ELF-1 (cell line): ENCODE measurements at regions not wholly inside any gene's neighbourhood (a gene's known extent, or its start where the extent isn't known, plus 50 kb on each side); places are given as distances from the start of the nearest gene placed in this dataset.
A peak's percentile ranks its signal among the peaks of the same experiment; 100 is the strongest.
"Not testable (repeated sequence)": the region's sequence is repeated elsewhere in the genome, so short reads cannot be mapped to it uniquely, and the experiment has no call there.

ENCODE experiments used
- DNase-seq: peaks from one replicate; pipeline ENCODE4 v3.0.0-alpha.2; 2016; ENCODE audit warnings: low read depth, low spot score

DNA sequence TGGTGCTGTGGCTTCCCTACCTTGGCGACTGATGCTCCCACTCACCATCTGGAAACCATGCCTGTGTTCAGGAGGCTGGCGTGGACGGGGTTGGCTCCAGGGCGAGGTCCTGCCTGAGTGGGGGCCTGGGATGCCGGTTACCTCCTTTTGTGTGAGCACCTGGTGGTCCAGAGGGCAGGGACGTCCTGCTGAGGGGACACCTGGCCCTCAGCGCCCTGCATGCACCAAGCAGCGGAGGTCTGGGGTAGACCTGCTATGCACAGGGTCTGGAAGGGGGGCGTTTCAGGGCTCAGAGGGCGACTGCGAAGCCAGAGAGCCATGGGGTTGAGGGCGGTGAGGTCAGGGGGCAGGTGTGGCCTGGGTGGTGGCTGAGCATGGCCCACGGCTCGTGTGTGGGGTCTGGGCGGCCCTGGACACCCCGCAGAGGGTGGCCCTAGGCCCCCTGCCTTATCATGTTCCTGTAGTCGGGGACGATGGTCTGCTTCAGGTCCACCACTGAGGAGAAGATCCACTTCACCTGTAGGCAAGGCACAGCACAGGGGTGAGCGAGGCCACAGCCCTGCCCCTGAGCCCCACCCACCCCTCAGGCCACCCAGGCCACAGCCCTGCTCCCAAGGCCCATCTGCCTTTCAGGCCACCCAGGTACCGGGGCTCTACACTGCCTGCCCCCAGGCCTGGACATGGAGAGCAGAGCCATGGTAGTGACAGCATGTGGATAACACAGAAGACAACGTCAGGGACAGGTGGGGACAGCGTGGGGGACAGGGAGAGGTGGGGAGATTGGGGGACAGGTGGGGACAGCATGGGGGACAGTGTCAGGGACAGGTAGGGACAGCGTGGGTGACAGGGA is 95.3 kb downstream of the TMEM121 start:
- not testable (repeated sequence) for DNase-seq

DNA sequence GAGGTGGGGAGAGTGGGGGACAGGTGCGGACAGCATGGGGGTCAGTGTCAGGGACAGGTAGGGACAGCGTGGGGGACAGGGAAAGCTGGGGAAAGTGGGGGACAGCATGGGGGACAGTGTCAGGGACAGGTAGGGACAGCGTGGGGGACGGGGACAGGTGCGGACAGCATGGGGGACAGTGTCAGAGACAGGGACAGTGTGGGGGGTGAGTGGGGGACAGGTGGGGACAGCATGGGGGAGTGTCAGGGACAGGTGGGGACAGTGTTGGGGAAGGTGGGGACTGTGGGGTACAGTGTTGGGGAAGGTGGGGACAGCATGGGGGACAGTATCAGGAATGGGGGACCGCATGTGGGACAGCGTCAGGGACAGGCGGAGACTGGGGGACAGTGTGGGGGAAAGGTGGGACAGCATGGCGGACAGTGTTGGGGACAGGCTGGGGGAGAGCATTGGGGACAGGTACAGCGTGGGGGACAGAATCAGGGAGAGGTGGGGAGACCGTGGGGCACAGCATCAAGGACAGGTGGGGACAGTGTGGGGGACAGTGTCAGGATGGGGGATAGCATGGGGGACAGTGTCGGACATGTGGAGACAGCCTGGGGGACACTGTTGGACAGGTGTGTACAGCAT is 96.1 kb downstream of the TMEM121 start:
- DNase-seq = no peak

DNA sequence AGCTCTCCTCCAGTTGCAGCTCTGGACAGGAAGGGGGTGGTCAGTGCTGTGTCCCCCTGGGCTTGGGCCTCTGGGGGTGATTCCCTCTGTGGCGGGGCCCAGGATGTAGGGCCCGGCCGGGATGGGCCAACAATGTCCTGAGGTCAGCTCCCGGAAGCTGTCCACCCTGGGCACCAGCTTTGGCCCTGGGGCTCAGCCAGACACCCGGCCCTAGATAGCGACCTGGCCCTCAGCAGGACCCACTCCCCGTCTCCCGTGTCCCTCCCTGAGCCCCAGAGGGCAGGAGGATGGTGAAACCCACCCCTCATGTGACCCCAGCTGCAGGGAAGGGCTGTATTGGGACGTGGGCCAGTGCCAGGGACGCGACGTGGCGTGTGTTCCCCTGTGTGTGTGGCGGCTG is 96.8 kb downstream of the TMEM121 start:
- not testable (repeated sequence) for DNase-seq

DNA sequence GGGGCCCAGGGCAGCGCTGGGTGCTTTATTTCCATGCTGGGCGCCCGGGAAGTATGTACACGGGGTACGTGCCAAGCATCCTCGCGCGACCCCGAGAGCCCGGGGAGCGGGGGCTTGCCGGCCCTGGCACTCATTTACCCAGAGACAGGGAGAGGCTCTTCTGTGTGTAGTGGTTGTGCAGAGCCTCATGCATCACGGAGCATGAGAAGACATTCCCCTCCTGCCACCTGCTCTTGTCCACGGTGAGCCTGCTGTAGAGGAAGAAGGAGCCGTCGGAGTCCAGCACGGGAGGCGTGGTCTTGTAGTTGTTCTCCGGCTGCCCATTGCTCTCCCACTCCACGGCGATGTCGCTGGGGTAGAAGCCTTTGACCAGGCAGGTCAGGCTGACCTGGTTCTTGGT is 98.0 kb downstream of the TMEM121 start:
- not testable (repeated sequence) for DNase-seq

DNA sequence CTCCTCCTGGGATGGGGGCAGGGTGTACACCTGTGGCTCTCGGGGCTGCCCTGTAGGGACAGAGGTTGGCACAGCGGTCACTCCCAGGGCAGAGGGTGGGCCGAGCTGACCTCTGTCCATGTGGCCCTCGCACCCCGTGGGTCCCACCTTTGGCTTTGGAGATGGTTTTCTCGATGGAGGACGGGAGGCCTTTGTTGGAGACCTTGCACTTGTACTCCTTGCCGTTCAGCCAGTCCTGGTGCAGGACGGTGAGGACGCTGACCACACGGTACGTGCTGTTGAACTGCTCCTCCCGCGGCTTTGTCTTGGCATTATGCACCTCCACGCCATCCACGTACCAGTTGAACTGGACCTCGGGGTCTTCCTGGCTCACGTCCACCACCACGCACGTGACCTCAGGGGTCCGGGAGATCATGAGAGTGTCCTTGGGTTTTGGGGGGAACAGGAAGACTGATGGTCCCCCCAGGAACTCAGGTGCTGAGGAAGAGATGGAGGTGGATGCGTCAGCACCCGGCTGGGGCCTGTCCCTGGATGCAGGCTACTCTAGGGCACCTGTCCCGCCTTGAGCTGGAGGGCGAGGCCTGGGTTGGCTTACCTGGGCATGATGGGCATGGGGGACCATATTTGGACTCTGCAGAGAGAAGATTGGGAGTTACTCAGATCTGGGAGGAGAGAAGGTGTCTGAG is 98.5 kb downstream of the TMEM121 start:
- DNase-seq = not testable (repeated sequence)

DNA sequence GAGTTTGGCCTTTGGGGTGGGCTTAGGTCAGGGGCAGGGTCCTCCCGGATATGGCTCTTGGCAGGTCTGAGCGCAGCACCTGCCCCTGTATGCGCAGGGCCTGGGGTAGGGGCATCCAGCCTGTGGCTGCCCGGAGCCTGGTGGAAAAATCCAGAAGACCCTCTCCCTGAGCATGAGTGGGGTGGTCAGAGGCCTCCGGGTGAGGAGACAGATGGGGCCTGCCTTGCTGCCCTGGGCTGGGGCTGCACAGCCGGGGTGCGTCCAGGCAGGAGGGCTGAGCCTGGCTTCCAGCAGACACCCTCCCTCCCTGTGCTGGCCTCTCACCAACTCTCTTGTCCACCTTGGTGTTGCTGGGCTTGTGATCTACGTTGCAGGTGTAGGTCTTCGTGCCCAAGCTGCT is 99.1 kb downstream of the TMEM121 start:
- not testable (repeated sequence) for DNase-seq

DNA sequence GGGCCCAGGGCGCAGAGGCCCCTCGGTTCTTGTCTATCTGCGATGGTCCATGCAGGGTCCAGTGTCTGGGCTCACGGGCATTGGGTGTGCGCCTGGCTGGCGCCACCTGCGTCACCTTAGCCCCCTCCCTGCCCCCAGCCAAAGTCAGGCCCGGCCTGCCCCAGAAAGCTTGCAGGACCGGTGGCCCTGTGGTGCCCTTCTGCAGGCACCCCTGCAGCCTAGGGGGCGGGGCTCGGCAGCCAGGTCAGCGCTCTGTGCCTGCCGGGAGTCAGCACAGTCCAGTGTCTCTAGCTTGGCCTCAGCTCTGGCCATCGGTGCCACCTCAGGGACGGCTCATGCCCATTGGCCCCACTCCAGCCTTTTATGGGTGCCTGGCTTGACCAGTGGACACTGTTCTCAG is 99.7 kb downstream of the TMEM121 start:
- DNase-seq = not testable (repeated sequence)

DNA sequence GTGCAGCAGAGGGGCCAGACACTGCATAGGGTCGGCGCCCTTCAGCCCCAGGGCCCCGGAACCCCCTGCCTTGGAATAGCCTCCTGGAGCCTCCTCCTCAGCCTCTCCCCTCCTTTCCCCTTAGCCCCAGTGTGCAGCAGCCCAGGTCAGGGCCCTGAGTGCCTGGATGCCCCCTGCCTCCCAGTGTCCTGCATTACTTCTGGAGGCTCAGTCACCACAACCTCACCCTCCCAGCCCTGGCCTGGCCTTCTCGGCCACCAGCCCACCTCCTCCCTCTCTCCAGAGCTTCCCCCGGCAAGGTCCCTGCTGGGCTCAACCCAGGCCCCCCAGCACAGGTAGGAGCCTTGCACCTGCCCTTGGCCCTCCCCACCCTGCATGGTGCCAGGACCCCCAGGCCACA is 100.3 kb downstream of the TMEM121 start:
- not testable (repeated sequence) for DNase-seq

DNA sequence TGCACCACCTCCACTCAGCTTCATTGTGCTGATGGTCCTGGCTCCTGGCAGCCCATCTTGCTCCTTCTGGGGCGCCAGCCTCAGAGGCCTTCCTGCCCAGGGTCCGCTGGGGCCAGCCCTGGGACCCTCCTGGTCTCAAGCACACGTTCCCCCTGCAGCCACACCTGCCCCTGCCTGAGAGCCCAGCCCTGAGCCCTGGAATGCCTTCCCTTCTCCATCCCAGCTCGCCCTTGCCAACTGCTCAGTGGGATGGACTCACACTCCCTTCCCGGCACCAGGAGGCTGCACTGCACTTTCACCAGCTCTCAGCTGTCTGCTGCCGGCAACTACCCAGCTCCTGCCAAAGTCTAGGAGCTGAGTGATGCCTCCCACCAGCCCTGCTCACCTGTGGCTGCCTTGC is 100.9 kb downstream of the TMEM121 start:
- DNase-seq = not testable (repeated sequence)

DNA sequence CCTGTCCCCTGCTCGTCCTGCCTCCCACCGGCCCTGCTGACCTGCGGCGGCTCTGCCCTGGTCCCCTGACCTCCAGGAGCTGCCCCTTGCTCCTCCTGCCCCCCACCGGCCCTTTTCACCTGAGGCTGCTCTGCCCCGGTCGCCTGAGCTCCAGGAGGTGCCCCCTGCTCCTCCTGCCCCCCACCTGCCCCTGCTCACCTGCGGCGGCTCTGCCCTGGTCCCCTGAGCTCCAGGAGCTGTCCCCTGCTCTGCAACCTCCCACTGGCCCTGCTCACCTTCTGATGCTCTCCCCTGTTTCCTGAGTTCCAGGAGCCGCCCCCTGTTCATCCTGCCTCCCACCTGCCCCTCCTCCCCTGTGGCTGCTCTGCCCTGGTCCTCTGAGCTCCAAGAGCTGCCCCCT is 101.3 kb downstream of the TMEM121 start:
- DNase-seq = no peak

DNA sequence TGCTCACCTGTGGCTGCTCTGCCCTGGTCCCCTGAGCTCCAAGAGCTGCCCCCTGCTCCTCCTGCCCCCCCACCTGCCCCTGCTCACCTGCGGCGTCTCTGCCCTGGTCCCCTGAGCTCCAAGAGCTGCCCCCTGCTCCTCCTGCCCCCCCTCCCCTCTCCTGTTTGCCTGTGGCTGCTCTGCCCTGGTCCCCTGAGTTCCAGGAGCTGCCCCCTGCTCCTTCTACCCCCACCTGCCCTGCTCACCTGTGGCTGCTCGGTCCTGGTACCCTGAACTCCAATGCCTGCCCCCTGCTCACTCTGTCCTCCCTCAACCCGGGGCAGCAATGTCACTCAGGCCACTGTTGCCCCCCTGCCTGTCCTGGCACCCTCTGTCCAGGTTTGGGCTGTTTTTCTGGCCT is 101.7 kb downstream of the TMEM121 start:
- DNase-seq = not testable (repeated sequence)

DNA sequence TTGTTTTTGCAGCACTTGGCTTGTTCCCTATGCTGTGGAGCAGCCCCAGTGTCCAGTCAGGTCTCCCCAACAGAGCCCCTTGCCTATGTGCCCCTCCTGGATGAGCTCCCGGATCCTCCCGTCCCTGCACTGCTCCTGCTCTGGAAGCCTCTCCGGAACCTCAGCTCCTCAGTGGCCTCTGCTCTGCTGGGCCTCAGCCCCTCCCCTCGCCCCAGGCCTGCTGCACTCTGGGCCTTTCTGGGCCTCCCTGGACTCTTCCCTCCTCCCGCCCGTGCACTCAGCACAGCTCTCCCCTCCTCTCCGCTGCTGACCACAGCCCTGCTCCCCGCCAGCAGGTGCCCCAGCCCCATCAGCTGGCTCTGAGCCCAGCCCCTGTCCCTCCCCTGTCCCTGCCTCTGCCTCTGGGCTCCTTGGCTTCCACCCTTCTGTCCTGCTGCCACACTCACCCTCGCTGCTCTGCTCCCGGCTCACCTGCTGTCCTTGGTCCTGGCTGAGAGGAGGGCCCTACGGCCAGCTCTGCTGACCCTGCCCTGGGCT is 102.2 kb downstream of the TMEM121 start:
- DNase-seq = peak; percentile 40

DNA sequence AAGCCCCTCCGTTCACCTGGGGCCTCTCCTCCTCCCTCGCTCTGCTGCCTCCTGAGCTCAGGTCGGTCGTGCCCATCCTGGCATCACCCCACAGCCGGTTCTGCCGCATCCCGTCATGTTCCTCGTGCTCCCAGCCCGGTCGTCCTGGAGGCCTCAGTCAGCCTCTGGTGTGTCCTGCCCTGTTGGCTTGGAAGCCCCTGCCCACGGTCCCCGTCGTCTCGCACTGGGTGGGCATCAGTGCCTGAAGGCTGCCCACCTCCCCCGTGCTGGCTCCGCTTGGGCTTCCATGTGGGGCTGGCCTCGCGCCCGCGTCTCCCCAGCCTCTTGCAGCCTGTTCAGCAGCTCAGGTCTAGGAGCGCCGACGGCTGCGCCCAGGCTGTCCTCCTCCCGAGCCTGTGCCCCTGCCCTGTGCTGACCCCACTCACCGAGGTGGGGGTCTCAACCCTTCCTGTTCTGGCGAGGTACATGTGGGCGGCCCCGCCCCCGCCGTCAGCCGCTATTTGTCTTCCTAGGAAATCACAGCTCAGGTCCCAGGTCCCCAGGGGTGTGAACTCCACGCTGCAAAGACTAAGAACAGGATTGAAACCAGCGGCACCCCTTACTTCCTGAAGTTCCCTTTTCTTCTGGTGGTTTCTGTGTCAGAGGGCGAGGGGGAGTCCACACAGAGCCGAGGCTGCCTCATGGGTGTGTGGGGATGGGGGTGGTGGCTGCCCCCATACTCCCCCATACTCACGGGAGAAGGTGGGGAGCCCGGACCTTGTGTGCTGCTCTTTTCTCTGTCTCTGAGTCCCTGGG is 102.9 kb downstream of the TMEM121 start:
- not testable (repeated sequence) for DNase-seq

DNA sequence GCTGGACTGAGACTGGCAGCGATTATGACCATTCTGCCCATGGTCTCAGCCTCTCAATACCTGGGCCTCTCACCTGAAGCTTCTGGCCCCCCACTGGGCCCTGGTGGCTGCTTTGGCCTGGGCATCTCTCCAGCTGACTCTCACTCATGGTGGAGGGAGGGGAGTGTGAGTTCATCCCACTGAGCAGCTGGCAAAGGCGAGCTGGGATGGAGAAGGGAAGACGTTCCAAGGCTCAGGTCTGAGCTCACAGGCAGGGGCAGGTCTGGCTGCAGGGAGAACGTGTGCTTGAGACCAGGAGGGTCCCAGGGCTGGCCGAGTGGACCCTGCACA is 103.5 kb downstream of the TMEM121 start:
- no peak for DNase-seq

DNA sequence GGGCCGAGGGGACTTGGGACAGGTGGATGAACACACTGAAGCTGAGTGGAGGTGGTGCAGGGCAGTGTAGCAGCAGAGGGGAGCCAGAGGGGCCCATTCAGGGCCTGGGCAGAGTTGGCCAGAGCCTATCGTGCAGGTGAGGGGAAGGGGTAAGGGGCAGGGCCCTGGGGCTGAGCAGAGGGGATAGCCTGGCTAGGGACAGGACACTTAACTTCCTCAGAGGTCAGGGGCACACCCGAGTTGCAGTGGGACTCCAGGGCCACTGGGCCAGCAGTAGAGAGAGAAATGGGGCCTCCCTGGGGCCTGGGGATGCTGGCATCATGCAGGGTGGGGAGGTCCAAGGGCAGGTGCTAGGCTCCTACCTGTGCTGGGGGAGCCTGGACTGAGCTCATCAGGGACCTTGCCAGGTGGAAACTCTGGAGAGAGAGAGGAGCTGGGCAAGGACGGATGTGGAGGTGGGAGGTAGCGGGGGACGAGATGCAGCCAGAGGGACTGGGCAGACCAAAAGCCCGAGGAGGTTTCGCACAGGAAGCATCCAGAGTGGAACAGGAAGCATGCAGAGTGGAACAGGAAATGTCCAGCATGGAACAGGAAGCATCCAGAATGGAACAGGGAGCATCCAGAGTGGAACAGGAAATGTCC is 104.0 kb downstream of the TMEM121 start:
- not testable (repeated sequence) for DNase-seq

DNA sequence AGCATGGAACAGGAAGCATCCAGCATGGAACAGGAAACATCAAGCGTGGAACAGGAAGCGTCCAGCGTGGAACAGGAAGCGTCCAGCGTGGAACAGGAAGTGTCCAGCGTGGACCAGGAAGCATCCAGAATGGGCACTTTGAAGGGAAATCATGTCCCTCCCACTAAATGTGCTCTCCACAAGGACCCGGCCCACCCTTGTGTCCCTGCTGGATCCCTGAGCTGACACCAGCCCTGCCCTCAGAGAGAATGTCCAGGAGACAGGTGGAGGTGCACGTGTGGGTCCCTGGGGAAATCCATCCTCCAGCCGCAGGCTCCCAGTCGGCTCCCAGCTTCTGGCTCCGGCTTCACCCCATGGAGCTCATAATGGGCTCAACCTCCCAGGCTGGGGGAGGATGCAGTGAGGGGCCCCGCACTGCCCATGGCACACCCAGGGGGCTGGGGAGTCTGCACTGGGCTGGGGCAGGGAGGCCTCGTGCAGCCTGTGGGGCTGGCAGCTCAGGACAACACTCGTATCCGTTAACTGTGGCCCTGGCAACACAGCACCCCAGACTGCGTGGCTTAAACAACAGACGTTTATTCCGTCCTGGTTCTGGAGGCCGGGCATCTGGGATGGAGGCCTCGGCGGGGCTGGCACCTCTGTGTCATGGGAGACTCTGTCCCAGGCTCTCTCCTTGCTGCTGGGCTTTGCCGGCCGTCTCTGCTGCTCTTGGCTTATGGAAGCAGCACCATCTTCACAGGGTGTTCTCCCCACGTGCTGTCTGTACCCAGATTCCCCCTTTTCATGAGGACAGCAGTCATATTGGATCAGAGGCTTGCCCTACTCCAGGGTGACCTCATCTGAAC is 104.8 kb downstream of the TMEM121 start:
- DNase-seq = not testable (repeated sequence)

DNA sequence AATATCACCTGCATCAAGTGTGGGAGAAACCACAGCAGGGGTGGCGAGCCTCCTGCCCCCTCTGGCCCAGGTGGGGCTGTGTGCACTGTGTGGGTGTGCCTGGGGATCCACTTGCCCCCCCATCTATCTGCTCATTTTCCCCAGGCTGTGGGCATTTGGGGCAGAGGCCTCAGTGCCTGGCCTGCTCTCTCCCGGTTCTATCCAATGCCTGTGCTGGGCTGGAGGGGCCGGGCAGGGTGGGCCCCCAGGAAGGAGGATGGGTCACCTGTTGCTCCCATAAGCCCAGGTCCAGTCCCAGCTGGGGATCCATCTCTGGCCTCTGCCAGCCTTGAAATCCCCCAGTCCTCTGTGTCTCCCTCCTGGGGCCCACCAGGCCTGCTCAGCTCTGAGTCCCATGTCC is 105.6 kb downstream of the TMEM121 start:
- no peak for DNase-seq

DNA sequence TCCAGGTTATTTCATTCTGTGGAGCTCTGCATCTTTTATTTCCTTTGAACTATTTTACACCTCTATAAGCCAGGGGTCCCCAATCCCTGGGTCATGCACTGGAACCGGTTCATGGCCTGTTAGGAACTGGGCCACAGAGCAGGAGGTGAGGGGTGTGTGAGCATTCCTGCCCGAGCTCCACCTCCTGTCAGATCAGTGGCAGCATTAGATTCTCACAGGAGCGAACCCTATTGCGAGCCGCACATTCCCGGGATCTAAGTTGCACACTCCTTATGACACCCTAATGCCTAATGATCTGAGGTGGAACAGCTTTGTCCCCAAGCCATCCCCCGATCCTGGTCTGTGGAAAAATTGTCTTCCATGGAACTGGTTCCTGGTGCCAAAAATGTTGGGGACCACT is 107.2 kb downstream of the TMEM121 start:
- not testable (repeated sequence) for DNase-seq

DNA sequence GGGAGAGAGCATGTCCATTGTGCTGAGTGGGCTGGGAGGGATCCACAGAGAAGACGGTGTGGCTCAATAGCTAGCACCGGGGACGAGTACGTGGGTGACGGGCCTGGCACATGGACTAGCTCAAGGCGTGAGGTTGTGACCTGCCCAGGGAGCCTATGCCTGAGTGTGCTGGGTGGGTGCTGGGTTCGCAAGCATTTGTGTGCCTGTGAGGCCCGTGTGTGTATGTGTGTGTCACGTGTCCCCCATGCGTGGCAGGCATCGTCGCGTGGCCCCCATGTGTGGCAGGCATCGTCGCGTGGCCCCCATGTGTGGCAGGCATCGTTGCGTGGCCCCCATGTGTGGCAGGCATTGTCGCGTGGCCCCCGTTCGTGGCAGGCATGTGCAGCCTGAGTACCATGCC is 109.2 kb downstream of the TMEM121 start:
- no peak for DNase-seq

DNA sequence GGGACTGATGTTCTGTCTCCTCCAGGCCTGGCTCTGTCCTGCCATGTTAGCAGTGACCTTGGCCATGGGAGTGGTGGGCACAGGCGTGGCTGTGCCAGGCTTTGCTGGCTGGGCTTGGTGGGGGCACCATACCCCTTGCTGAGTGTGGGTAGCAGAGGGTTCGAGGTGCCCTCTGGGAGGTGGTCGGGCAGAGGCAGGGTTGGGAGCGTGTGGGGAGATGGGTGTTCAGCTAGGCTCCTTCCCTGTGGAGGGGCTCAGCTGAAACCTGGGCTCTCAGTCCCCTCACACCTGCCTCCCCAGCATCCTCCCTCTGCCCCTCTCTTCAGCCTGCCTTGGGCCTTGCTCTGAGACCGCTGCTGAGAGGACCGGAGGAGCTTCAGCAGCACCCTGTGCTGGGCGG is 109.6 kb downstream of the TMEM121 start:
- DNase-seq = not testable (repeated sequence)
